H9 (cell line): ENCODE measurements at regions not wholly inside any gene's neighbourhood (a gene's known extent, or its start where the extent isn't known, plus 50 kb on each side); places are given as distances from the start of the nearest gene placed in this dataset.

Source experiments
- DNase-seq: peaks from one replicate; pipeline ENCODE4 v3.0.0-alpha.2; 2017
- H2AFZ ChIP-seq: one replicate; pipeline ENCODE4 v1.6.1; 2013; ENCODE audit warnings: mild to moderate bottlenecking, low read length, control low read depth, moderate library complexity
- H2AK5ac ChIP-seq: 2 replicates; pipeline ENCODE4 v1.6.1; 2013; ENCODE audit warnings: low read length, control low read depth, mixed read lengths; ENCODE audit not compliant: insufficient read length
- H2BK120ac ChIP-seq: one replicate; pipeline ENCODE4 v1.6.1; 2013; ENCODE audit warnings: low read depth, mild to moderate bottlenecking, low read length, control low read depth, inconsistent platforms; ENCODE audit not compliant: poor library complexity, severe bottlenecking
- H2BK12ac ChIP-seq: 2 replicates; pipeline ENCODE4 v1.6.1; 2013; ENCODE audit warnings: low read length, control low read depth, mixed read lengths, low read depth; ENCODE audit not compliant: insufficient read length
- H2BK15ac ChIP-seq: 2 replicates; pipeline ENCODE4 v1.6.1; 2013; ENCODE audit warnings: low read depth, low read length, control low read depth
- H2BK20ac ChIP-seq: one replicate; pipeline ENCODE4 v1.6.1; 2013; ENCODE audit warnings: low read depth, mild to moderate bottlenecking, low read length, control low read depth, inconsistent platforms; ENCODE audit not compliant: poor library complexity, severe bottlenecking
- H2BK5ac ChIP-seq: 2 replicates; pipeline ENCODE4 v1.6.1; 2013; ENCODE audit warnings: low read length, control low read depth, mixed read lengths; ENCODE audit not compliant: insufficient read length
- H3K14ac ChIP-seq: 2 replicates; pipeline ENCODE4 v1.6.1; 2013; ENCODE audit warnings: low read length, control low read depth; ENCODE audit not compliant: insufficient read depth
- H3K18ac ChIP-seq: 2 replicates; pipeline ENCODE4 v1.6.1; 2013; ENCODE audit warnings: low read depth, mild to moderate bottlenecking, mixed read lengths, low read length, control low read depth; ENCODE audit not compliant: insufficient read length
- H3K23ac ChIP-seq: 2 replicates; pipeline ENCODE4 v1.6.1; 2013; ENCODE audit warnings: low read length, control low read depth, mixed read lengths, low read depth; ENCODE audit not compliant: insufficient read length
- H3K23me2 ChIP-seq: 2 replicates; pipeline ENCODE4 v1.6.1; 2013; ENCODE audit warnings: low read depth, mild to moderate bottlenecking, mixed read lengths, low read length, control low read depth; ENCODE audit not compliant: insufficient read length, poor library complexity, severe bottlenecking
- H3K27ac ChIP-seq: 2 replicates; pipeline ENCODE4 v1.5.1; 2013; ENCODE audit warnings: low read length, control low read depth, mixed read lengths, low read depth; ENCODE audit not compliant: insufficient read length
- H3K27me3 ChIP-seq: 2 replicates; pipeline ENCODE4 v1.6.1; 2013; ENCODE audit warnings: low read length, control low read depth, inconsistent platforms; ENCODE audit not compliant: insufficient read depth
- H3K4ac ChIP-seq: 2 replicates; pipeline ENCODE4 v1.6.1; 2013; ENCODE audit warnings: low read depth, mild to moderate bottlenecking, control low read depth, inconsistent platforms, low read length, moderate library complexity
- H3K4me1 ChIP-seq: 2 replicates; pipeline ENCODE4 v1.6.1; 2013; ENCODE audit warnings: low read length, control low read depth, inconsistent platforms; ENCODE audit not compliant: insufficient read depth
- H3K4me2 ChIP-seq: 2 replicates; pipeline ENCODE4 v1.6.1; 2013; ENCODE audit warnings: low read length, control low read depth, mixed read lengths; ENCODE audit not compliant: insufficient read length, insufficient read depth
- H3K56ac ChIP-seq: 2 replicates; pipeline ENCODE4 v1.6.1; 2013; ENCODE audit warnings: low read depth, mild to moderate bottlenecking, mixed read lengths, low read length, control low read depth; ENCODE audit not compliant: insufficient read length
- H3K79me1 ChIP-seq: 2 replicates; pipeline ENCODE4 v1.6.1; 2013; ENCODE audit warnings: low read depth, mild to moderate bottlenecking, moderate library complexity, low read length, control low read depth, inconsistent platforms; ENCODE audit not compliant: insufficient read depth, poor library complexity, severe bottlenecking
- H3K79me2 ChIP-seq: 2 replicates; pipeline ENCODE4 v1.6.1; 2013; ENCODE audit warnings: low read length, control low read depth, inconsistent platforms; ENCODE audit not compliant: insufficient read depth
- H3K9ac ChIP-seq: 2 replicates; pipeline ENCODE4 v1.6.1; 2013; ENCODE audit warnings: low read length, control low read depth, mixed read lengths; ENCODE audit not compliant: insufficient read length; ENCODE audit errors: extremely low read depth
- H3K9me3 ChIP-seq: one replicate; pipeline ENCODE4 v1.6.1; 2013; ENCODE audit warnings: low read depth, low read length, inconsistent platforms; ENCODE audit not compliant: control insufficient read depth
- H3T11ph ChIP-seq: one replicate; pipeline ENCODE4 v1.6.1; 2013; ENCODE audit warnings: mild to moderate bottlenecking, low read length, control low read depth, inconsistent platforms
- H4K20me1 ChIP-seq: one replicate; pipeline ENCODE4 v1.6.1; 2013; ENCODE audit not compliant: control insufficient read depth, insufficient read length, insufficient read depth
- H4K5ac ChIP-seq: 2 replicates; pipeline ENCODE4 v1.6.1; 2013; ENCODE audit warnings: low read depth, mild to moderate bottlenecking, mixed read lengths, low read length, control low read depth; ENCODE audit not compliant: insufficient read length
- H4K8ac ChIP-seq: replicated peaks from 2 replicates; pipeline ENCODE4 v1.6.1; 2013; ENCODE audit warnings: low read length, control low read depth, mixed read lengths, low read depth; ENCODE audit not compliant: insufficient read length
- H4K91ac ChIP-seq: 2 replicates; pipeline ENCODE4 v1.6.1; 2013; ENCODE audit warnings: low read depth, mild to moderate bottlenecking, moderate library complexity, mixed read lengths, low read length, control low read depth; ENCODE audit not compliant: insufficient read length
- H3K27ac Mint-ChIP-seq, 3 experiments: 2 replicates in 2 of 3; 3 replicates in 1 of 3; pipeline ENCODE4 v1.8.0; 2020 to 2021; ENCODE audit warnings: mixed read lengths in 3 of 3, mild to moderate bottlenecking in 1 of 3, moderate library complexity in 1 of 3
- H3K27me3 Mint-ChIP-seq: 2 replicates; pipeline ENCODE4 v1.8.0; 2021; ENCODE audit warnings: low read depth, mild to moderate bottlenecking, moderate library complexity, mixed read lengths
- H3K36me3 Mint-ChIP-seq, 3 experiments: 2 replicates in 2 of 3; 3 replicates in 1 of 3; pipeline ENCODE4 v1.8.0; 2020 to 2021; ENCODE audit warnings: low read depth in 3 of 3, mixed read lengths in 3 of 3; ENCODE audit not compliant: insufficient read depth in 1 of 3
- H3K4me1 Mint-ChIP-seq, 2 experiments: 2 replicates each; pipeline ENCODE4 v1.8.0; 2020; ENCODE audit warnings: mixed read lengths in 2 of 2
- H3K4me3 Mint-ChIP-seq, 2 experiments: 2 replicates in 1 of 2; 3 replicates in 1 of 2; pipeline ENCODE4 v1.8.0; 2020 to 2021; ENCODE audit warnings: mild to moderate bottlenecking in 2 of 2, mixed read lengths in 2 of 2, moderate library complexity in 1 of 2
- H3K9me3 Mint-ChIP-seq, 2 experiments: 2 replicates in 1 of 2; 3 replicates in 1 of 2; pipeline ENCODE4 v1.8.0; 2020; ENCODE audit warnings: mild to moderate bottlenecking in 2 of 2, mixed read lengths in 2 of 2, moderate library complexity in 1 of 2
- CTCF ChIP-seq: fragments of 200-600 bp; sonication (generic); conservative IDR thresholded peaks from 3 replicates; pipeline ENCODE4 v1.8.0; 2021; ENCODE audit warnings: antibody characterized with exemption, mild to moderate bottlenecking
- WGBS: extraction: QIAGEN DNeasy Blood & Tissue Kit; methylation state at CpG from one replicate; pipeline ENCODE4 v1.1.7; 2013; ENCODE audit warnings: missing lambda C conversion rate, low lambda C conversion rate, mixed read lengths; ENCODE audit not compliant: insufficient read length; ENCODE audit errors: extremely low coverage; 5-methylcytosine and 5-hydroxymethylcytosine counted together

- H3K27me3 Mint-ChIP-seq: peaks cover 2% of the 10 kb centered on the region; the same call in 1 of the 2 replicates
- no peak overlapping the region for H2BK15ac ChIP-seq
- H3K56ac ChIP-seq: no peak overlapping the region
- no peaks in the 10 kb centered on the region for H3K79me1 ChIP-seq
- H3K27ac Mint-ChIP-seq: no peak overlapping the region
- H3K36me3 Mint-ChIP-seq: no peaks in the 10 kb centered on the region
- no peak overlapping the region for H3K18ac ChIP-seq
- no peaks in the 10 kb centered on the region; the same call in 1 of the 2 replicates for H3K4me1 ChIP-seq
- no peak overlapping the region for H2BK20ac ChIP-seq
- H2AFZ ChIP-seq: no peak overlapping the region
- H3K14ac ChIP-seq: no peak overlapping the region
- no peak overlapping the region for H4K91ac ChIP-seq
- no peak overlapping the region for H4K8ac ChIP-seq
- TF ChIP-seq CTCF: no peak
- no peaks in the 10 kb centered on the region for H4K20me1 ChIP-seq
- no peaks in the 10 kb centered on the region for H3K9me3 ChIP-seq
- H3T11ph ChIP-seq: no peak overlapping the region
- no peak overlapping the region for H3K4me2 ChIP-seq
- no peak overlapping the region for H2BK5ac ChIP-seq
- no peak overlapping the region for H3K4ac ChIP-seq
- H2BK120ac ChIP-seq: no peak overlapping the region
- H3K23me2 ChIP-seq: no peaks in the 10 kb centered on the region
- no peaks in the 10 kb centered on the region for H3K9me3 Mint-ChIP-seq
- H2BK12ac ChIP-seq: no peak overlapping the region
- H3K4me1 Mint-ChIP-seq: peaks cover 4% of the 10 kb centered on the region in 2 experiments; a peak in 2 of 4 replicates
- no peak overlapping the region for H3K23ac ChIP-seq
- no peak overlapping the region for H3K9ac ChIP-seq
- H2AK5ac ChIP-seq: no peak overlapping the region
- no peak for DNase-seq
- H3K27ac ChIP-seq: no peak overlapping the region
- H4K5ac ChIP-seq: no peak overlapping the region
- no peaks in the 10 kb centered on the region for H3K27me3 ChIP-seq
- no peaks in the 10 kb centered on the region for H3K79me2 ChIP-seq
- H3K4me3 Mint-ChIP-seq: no peak overlapping the region
- no CpG with 5 or more reads among the region's 5 CpGs for WGBS
Measured at GRCh38 chr5:159402856-159403255, 72.6 kb upstream of the IL12B start.
